Activated effector memory CD4-positive, alpha-beta T cell treated with anti-CD3 and anti-CD28 coated beads, Interleukin-2, amount 50 U/mL, for 16 hours (primary cell): ENCODE measurements at regions not wholly inside any gene's neighbourhood (a gene's known extent, or its start where the extent isn't known, plus 50 kb on each side); places are given as distances from the start of the nearest gene placed in this dataset.

Experiments
- DNase-seq: peaks from one replicate; pipeline ENCODE4 v3.0.0-alpha.2; 2020

- DNase-seq, result no peak
Observed at GRCh38 chr16:11401161-11402050, 56.1 kb downstream of the RMI2 start.

- DNase-seq, result no peak
Observed at GRCh38 chr16:11402051-11402744, 56.9 kb downstream of the RMI2 start.

GRCh38 chr16:11402745-11403533 is 57.7 kb downstream of the RMI2 start:
- no peak for DNase-seq

- DNase-seq, result no peak
Observed at GRCh38 chr16:11403534-11403795, 58.2 kb downstream of the RMI2 start.

- no peak for DNase-seq
Observed at GRCh38 chr16:11403920-11404319, 58.7 kb downstream of the RMI2 start.

- DNase-seq, result no peak
Observed at GRCh38 chr16:11404603-11405002, 59.3 kb downstream of the RMI2 start.

GRCh38 chr16:11405331-11406176 is 60.3 kb downstream of the RMI2 start:
- peak; percentile 80 for DNase-seq

- no peak for DNase-seq
Observed at GRCh38 chr16:11406177-11406560, 60.9 kb downstream of the RMI2 start.

- peak; percentile 81 for DNase-seq
Observed at GRCh38 chr16:11407047-11407982, 62.1 kb downstream of the RMI2 start.

GRCh38 chr16:11408216-11408615 is 63.0 kb downstream of the RMI2 start:
- no peak for DNase-seq

GRCh38 chr16:11409398-11409797 is 64.1 kb downstream of the RMI2 start:
- DNase-seq, result no peak

- DNase-seq, result no peak
Observed at GRCh38 chr16:11410376-11411058, 65.3 kb downstream of the RMI2 start.

- DNase-seq, result no peak
Observed at GRCh38 chr16:11411059-11411550, 65.8 kb downstream of the RMI2 start.

GRCh38 chr16:11412175-11412904 is 67.1 kb downstream of the RMI2 start:
- DNase-seq, result no peak

GRCh38 chr16:11412965-11413887 is 68.0 kb downstream of the RMI2 start:
- no peak for DNase-seq

GRCh38 chr16:11413907-11414595 is 68.8 kb downstream of the RMI2 start:
- DNase-seq, result no peak

GRCh38 chr16:11414815-11415775 is 69.8 kb downstream of the RMI2 start:
- DNase-seq, result no peak
